Naive thymus-derived CD8-positive, alpha-beta T cell (primary cell): ENCODE measurements at regions not wholly inside any gene's neighbourhood (a gene's known extent, or its start where the extent isn't known, plus 50 kb on each side); places are given as distances from the start of the nearest gene placed in this dataset.

Experiments
- ATAC-seq, 2 donors: fragments of 150-1000 bp; cut with Tn5 transposase in 1 of 2; sonication (Bioruptor Pico), chemical (Tn5 transposase) in 1 of 2; 1 replicate in 1 of 2; 2 replicates in 1 of 2; pipeline ENCODE4 v1.10.0; 2021; ENCODE audit warnings: mild to moderate bottlenecking in 2 of 2, moderate library complexity in 2 of 2
- POLR2A ChIA-PET: fragments of 350-600 bp; sonication (Branson Sonifier 250); formaldehyde crosslinking; loops from one replicate; lab custom pipeline; 2021; ENCODE audit warnings: antibody characterized with exemption; lab: Charles Lee
- DNase-seq, 10 donors: peaks; one replicate each; pipeline versions ENCODE4 v3.0.0 to v3.0.0-alpha.2; 2020 to 2022
- H3K27ac Mint-ChIP-seq, 10 donors: one replicate each; pipeline ENCODE4 v1.8.0; 2020 to 2022; ENCODE audit warnings: mild to moderate bottlenecking in 10 of 10, mixed read lengths in 10 of 10, moderate library complexity in 4 of 10, inconsistent platforms in 1 of 10
- H3K27me3 Mint-ChIP-seq, 5 donors: one replicate each; pipeline ENCODE4 v1.8.0; 2021 to 2022; ENCODE audit warnings: mixed read lengths in 5 of 5
- H3K36me3 Mint-ChIP-seq, 3 donors: one replicate each; pipeline ENCODE4 v1.8.0; 2020 to 2022; ENCODE audit warnings: mixed read lengths in 3 of 3, mild to moderate bottlenecking in 2 of 3, inconsistent platforms in 1 of 3
- H3K4me1 Mint-ChIP-seq, 4 donors: one replicate each; pipeline ENCODE4 v1.8.0; 2021 to 2022; ENCODE audit warnings: mixed read lengths in 4 of 4
- H3K4me3 Mint-ChIP-seq, 10 donors: one replicate each; pipeline ENCODE4 v1.8.0; 2020 to 2022; ENCODE audit warnings: mild to moderate bottlenecking in 10 of 10, mixed read lengths in 10 of 10, moderate library complexity in 6 of 10, inconsistent platforms in 1 of 10
- H3K9me3 Mint-ChIP-seq, 9 donors: one replicate each; pipeline ENCODE4 v1.8.0; 2020 to 2022; ENCODE audit warnings: mixed read lengths in 9 of 9, mild to moderate bottlenecking in 3 of 9, inconsistent platforms in 1 of 9, moderate library complexity in 1 of 9

DNA sequence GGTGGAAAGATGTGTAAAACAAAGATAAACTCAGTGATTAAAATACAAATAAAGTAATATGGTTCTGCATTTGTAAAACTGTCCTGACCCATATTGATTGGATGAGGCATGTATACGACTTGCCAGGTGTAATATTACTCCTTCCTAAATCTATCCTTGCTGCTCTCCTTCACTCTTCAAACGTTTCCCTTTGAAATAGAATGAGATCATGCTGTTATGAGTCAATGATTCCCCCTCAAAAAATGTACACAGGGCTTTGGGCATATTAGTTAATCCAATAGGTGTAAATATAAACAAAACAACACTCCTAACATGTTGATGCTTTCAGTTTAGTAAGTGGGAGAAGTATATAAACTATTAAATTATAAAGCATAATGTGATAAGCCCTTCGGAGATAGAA, 117.4 kb upstream of the GPM6A start:
- Mint-ChIP-seq H3K27me3 (no peaks in the 10 kb centered on the region), H3K9me3 (peaks cover 0 to 1% (median 0%) of the 10 kb centered on the region in 9 donors), H3K4me3 (no peak overlapping the region), H3K27ac (no peak overlapping the region), H3K36me3 (no peaks in the 10 kb centered on the region), H3K4me1 (no peaks in the 10 kb centered on the region)
- POLR2A ChIA-PET = no interaction called here
- ATAC-seq (no peak), DNase-seq (no peak)

DNA sequence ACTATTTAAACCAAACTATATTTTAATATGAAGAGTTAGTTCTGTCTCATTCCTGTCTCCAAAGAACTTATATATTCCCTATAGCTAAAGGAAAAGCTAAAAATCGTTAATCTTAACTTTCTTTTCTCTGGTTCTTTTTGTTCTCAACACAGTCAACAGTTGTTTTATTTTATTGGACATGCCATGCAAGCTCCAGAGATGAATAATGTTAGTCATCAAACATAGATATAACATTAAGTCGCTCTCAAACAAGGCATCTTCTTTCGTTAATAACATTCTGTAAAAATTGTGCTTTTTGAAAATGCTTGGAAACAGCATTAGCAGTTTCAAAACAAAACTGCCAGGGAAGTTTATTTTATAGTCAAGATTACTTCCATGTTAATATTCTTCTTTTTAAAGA, 117.9 kb upstream of the GPM6A start:
- Mint-ChIP-seq H3K27me3 (no peaks in the 10 kb centered on the region), H3K27ac (no peak overlapping the region), H3K4me1 (no peaks in the 10 kb centered on the region), H3K4me3 (no peak overlapping the region), H3K9me3 (peaks cover 0 to 1% (median 0%) of the 10 kb centered on the region in 9 donors), H3K36me3 (no peaks in the 10 kb centered on the region)
- no peak for ATAC-seq
- POLR2A ChIA-PET = no interaction called here
- no peak for DNase-seq

DNA sequence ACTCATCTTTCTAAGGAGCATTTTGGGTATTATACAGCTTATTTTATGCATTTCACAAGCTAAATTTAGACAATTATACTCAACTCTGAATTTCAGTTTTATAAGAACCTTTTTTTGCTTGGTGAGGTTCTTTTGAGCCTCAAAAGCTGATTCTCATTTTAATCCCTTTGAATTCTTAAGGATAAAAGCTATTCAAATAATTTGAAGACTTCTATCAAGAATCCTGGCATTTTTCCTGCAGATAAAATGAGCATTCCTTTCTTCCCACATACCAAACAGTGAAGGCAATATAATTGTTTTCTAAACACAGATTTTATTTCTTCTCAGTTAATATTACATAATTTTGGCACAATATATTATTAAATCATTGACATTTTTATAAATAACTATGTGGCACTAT, 118.4 kb upstream of the GPM6A start:
- DNase-seq = no peak
- H3K9me3 Mint-ChIP-seq = peaks cover 0 to under 1% (median 0%) of the 10 kb centered on the region in 9 donors
- POLR2A ChIA-PET = no interaction called here
- no peak for ATAC-seq
- H3K36me3 Mint-ChIP-seq = no peaks in the 10 kb centered on the region
- H3K27ac Mint-ChIP-seq = no peak overlapping the region
- no peaks in the 10 kb centered on the region for H3K27me3 Mint-ChIP-seq
- H3K4me3 Mint-ChIP-seq = no peak overlapping the region
- H3K4me1 Mint-ChIP-seq = no peaks in the 10 kb centered on the region

DNA sequence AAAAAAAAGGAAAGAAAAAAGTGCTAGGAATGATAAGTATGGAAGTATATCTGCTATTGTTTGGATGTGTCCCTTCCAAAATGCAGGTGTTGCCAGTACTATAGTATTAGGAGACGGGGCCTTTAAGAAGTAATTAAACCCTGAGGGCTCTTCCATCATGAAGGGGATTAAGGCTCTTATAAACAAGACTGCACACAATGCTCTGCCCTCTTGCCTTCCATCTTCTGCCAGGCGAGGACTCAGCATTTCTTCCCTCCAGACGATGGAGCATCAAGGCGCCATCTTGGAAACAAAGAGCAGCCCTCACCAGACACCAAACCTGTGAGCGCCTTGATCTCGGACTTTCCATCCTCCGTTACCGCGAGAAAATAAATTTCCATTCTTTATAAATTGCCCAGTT, 120.1 kb upstream of the GPM6A start:
- Mint-ChIP-seq H3K27ac (no peak overlapping the region), H3K36me3 (no peaks in the 10 kb centered on the region), H3K4me1 (no peaks in the 10 kb centered on the region), H3K27me3 (no peaks in the 10 kb centered on the region), H3K9me3 (no peaks in the 10 kb centered on the region), H3K4me3 (no peak overlapping the region)
- ATAC-seq = no peak
- DNase-seq = no peak
- POLR2A ChIA-PET = no interaction called here

DNA sequence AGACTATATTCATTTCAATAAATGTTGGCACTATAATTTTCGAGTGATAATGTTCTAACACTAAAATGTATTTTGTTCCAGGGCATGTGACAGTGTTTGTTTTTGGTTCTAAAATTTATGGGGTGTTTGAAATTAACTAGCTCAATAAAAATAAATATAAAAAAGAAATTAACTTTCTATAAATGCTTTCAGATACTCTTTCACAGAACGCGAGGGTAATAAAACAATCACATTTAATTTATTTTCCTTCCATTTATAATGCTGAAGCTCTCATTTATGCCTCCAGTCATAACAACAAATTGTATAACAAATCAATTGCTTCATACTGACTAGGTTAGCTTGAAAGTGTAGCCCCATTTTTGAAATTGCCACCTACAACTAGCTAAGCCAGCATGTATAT, 122.4 kb upstream of the GPM6A start:
- H3K9me3 Mint-ChIP-seq = no peaks in the 10 kb centered on the region
- no peaks in the 10 kb centered on the region for H3K4me1 Mint-ChIP-seq
- ATAC-seq = no peak
- H3K27ac Mint-ChIP-seq = no peak overlapping the region
- H3K4me3 Mint-ChIP-seq = no peak overlapping the region
- POLR2A ChIA-PET = no interaction called here
- no peaks in the 10 kb centered on the region for H3K36me3 Mint-ChIP-seq
- H3K27me3 Mint-ChIP-seq = no peaks in the 10 kb centered on the region
- no peak for DNase-seq

DNA sequence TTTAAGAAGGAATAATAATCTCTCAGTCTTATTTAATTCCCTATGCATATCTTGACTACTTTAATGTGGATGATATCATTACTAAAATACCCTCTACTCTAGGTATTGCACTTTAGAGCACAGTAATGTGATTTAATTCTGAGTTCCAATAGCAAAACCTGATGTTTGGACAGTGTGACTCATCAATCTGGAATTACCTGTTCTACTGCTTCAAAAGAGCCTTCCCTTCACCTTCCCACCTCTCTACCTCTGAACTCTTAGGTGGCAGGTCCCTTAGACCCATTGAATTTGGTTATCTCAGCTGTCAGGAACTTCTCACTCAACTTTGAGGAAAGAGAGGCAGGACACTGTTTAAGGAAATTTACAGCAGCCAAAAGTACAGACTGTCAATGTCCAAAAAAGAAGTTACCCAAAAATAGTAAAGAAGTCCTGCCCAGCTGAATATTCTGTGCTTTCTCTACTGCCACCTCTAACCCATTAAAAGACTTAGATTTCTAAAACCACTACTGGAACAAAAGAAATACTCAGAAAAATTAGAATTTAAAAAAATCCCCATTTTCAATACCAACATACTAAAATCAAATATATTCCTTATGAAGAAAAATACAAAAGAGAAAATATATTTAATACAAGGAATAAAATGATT, 123.1 kb upstream of the GPM6A start:
- ATAC-seq = no peak
- Mint-ChIP-seq H3K9me3 (no peaks in the 10 kb centered on the region), H3K4me1 (no peaks in the 10 kb centered on the region), H3K27me3 (no peaks in the 10 kb centered on the region), H3K4me3 (no peak overlapping the region), H3K36me3 (no peaks in the 10 kb centered on the region), H3K27ac (no peak overlapping the region)
- POLR2A ChIA-PET = no interaction called here
- DNase-seq = no peak

DNA sequence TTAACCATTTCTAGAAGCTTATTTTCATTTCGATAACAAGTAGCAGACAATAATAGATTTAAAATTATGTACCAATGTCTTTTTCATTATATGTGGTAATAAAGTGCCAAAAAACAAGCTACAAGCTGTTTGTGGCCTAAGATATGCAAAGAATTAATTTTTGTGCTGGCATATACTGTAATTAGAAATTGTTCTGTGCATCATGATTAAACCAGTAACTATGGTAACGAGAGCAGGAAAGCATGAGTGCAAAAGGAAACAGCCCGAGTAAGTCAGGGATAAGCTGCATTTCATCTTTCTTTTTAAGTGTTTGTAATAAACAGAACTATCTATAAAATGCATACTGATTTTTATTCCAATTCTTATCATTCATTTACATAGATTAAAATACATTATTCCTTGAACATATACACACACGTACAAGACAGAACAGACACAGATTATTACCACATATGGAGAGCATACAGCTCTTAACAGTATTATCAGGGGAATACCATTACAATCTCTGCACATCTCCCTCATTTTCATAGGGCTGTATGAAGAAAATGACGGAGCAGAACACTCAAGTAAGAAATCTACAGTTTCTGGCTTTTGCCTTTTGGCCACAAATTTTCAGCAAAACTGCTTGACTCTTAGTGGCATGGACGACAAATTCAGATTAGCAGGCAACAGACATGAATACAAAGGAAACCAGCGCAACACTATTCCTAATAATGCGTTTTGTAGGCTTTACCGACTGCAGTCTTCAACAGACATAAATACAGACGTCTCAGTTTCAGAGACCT, 121.3 kb upstream of the WDR17 start:
- DNase-seq (no peak), ATAC-seq (no peak)
- Mint-ChIP-seq H3K9me3 (no peaks in the 10 kb centered on the region), H3K36me3 (no peaks in the 10 kb centered on the region), H3K27ac (peak overlapping the region in 1 of 10 donors; percentile 21), H3K4me1 (peaks cover 3 to 7% (median 6%) of the 10 kb centered on the region in 4 donors), H3K27me3 (peaks cover 2 to 16% (median 5%) of the 10 kb centered on the region in 5 donors), H3K4me3 (no peak overlapping the region)
- POLR2A ChIA-PET = no interaction called here

DNA sequence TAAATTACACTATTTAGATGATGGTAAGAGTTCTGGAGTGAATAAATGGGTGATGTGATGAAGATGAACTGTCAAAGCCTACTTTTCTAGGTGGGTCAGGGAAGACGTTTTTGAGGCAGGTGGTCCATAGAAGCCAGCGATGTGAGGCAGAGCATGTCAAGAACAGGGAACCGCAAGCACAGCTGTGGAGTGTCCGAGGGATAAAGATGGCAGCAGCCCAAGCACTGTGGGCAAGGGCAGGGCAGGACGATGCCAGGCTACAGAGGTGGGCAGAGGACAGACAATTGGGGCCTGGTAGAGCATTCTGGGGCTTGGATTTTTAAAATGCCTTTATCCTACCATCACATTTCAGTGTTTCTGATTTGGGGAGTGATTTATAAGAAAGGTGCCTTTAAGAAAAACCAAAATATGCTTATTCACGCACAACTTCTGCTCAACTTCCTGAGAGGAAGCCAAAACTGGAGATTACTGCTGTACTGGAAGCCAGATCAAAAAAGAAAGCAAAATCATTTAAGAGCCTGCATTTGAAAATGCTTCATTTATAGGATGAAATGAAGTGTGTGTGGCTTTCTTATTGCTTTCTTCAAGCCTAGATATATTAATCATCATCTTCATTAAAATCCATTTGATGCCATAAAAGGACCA, 119.0 kb upstream of the WDR17 start:
- no peak for DNase-seq
- H3K36me3 Mint-ChIP-seq = no peaks in the 10 kb centered on the region
- H3K9me3 Mint-ChIP-seq = no peaks in the 10 kb centered on the region
- H3K4me1 Mint-ChIP-seq = peaks cover 3 to 7% (median 6%) of the 10 kb centered on the region in 4 donors
- POLR2A ChIA-PET = no interaction called here
- no peak for ATAC-seq
- H3K27me3 Mint-ChIP-seq = peaks cover 2 to 16% (median 5%) of the 10 kb centered on the region in 5 donors
- H3K27ac Mint-ChIP-seq = peak overlapping the region in 1 of 10 donors; percentile 2
- peak overlapping the region in 7 of 10 donors; percentile 3 to 52 (median 31) for H3K4me3 Mint-ChIP-seq

DNA sequence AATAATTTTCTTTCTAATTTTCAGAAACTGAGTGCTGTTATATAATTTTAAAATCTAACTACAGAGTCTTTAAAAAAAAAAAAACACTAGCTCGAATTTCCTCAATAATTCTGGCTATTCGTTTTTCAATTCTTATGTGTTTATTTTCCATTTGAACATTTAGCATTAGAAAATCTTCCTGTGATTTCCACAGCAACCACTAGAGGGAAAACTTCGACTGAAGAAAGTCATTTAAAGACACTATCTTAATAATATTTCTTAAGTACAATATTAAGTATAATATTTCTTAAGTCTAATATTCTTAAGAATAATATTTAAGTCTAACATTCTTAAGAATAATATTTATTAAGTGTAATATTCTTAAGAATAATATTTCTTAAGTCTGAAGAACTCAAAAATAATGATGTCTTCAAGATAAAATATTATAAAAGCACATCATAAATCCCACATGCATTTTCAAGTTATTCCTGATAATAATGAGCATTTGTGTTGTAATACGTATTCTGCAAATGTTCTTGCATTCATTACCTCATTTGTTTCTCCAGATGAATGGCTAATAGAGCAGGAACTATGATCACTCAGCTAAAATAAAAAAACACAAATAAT, 118.4 kb upstream of the WDR17 start:
- Mint-ChIP-seq H3K4me1 (peaks cover 3 to 7% (median 6%) of the 10 kb centered on the region in 4 donors), H3K27me3 (peaks cover 2 to 18% (median 5%) of the 10 kb centered on the region in 5 donors), H3K27ac (no peak overlapping the region), H3K4me3 (peak overlapping the region in 1 of 10 donors; percentile 31), H3K9me3 (no peaks in the 10 kb centered on the region), H3K36me3 (no peaks in the 10 kb centered on the region)
- ATAC-seq (no peak), DNase-seq (peak in 1 of 10 donors; percentile 6)
- POLR2A ChIA-PET = no interaction called here

DNA sequence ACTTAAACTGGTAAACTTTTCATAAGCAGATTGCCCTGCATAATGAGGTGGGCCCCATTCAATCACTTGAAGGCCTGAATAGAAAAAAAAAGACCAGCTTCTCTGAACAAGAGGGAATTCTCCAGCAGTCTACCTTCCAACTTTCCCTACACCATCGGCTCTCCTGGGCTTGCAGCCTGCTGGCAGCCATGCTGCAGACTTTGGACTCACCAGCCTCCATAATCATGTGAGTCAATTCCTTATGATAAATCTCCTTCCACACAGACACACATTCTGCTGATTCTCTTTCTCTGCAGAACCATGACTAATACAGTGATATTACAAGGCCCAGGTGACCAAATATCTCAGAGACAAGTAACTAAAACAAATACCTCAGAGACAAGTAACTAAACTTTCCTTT, 113.8 kb upstream of the WDR17 start:
- Mint-ChIP-seq H3K27ac (no peak overlapping the region), H3K4me3 (no peak overlapping the region), H3K27me3 (peaks cover 0 to 8% (median 1%) of the 10 kb centered on the region in 5 donors), H3K4me1 (peaks cover 0 to under 1% (median under 1%) of the 10 kb centered on the region in 4 donors), H3K36me3 (no peaks in the 10 kb centered on the region), H3K9me3 (no peaks in the 10 kb centered on the region)
- ATAC-seq = no peak
- no peak for DNase-seq
- POLR2A ChIA-PET = no interaction called here

DNA sequence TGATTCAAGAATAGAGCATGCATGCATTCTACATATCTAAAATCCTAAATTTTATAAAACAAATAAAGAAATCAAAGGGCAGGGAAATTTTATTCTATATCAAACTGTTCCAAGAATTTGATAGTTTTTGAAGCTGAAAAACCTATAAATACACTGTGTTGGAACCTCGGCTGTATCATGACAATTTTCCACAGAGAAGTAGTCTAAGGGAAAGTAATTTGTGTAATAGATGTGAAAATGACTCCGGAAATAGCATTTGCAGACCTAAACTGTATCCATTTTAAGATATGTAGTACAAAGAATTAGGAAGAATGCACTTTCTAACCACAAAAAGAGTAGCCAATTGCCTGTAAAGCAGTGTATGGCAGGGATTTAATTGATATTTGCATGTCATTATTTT, 112.5 kb upstream of the WDR17 start:
- ATAC-seq (no peak), DNase-seq (no peak)
- H3K27me3 Mint-ChIP-seq = peaks cover 0 to 8% (median 5%) of the 10 kb centered on the region in 5 donors
- H3K27ac Mint-ChIP-seq = no peak overlapping the region
- POLR2A ChIA-PET = no interaction called here
- no peaks in the 10 kb centered on the region for H3K4me1 Mint-ChIP-seq
- H3K4me3 Mint-ChIP-seq = no peak overlapping the region
- H3K36me3 Mint-ChIP-seq = no peaks in the 10 kb centered on the region
- H3K9me3 Mint-ChIP-seq = no peaks in the 10 kb centered on the region

DNA sequence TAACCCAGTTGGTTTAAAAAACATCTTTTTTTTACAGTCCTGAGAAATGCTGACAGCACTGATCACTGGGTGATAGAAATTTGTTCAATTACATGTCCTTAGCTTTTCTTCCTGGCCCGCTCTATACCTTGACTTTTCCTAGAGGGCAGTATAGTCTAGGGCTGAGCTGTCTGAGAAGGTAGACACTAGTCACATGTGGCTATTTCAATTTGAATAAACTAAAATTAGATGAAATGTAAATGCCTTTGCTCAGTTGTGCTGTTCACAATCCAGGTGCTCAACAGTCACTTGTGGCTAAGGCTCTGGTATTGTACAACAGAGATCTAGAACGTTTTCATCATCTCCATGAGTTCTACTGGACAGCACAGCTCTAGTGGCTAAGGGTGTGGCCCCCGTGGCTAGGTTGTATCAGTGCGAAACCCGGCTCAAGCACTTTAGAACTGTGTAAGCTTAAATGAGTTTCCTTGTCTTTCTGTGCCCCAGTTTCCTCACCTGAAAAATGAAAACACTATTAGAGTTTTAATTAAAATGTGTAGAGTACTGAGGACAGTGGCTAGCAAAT, 111.6 kb upstream of the WDR17 start:
- POLR2A ChIA-PET = no interaction called here
- no peak for ATAC-seq
- Mint-ChIP-seq H3K4me3 (no peak overlapping the region), H3K27ac (no peak overlapping the region), H3K4me1 (no peaks in the 10 kb centered on the region), H3K27me3 (peaks cover 0 to 13% (median 5%) of the 10 kb centered on the region in 5 donors), H3K36me3 (no peaks in the 10 kb centered on the region), H3K9me3 (no peaks in the 10 kb centered on the region)
- no peak for DNase-seq

DNA sequence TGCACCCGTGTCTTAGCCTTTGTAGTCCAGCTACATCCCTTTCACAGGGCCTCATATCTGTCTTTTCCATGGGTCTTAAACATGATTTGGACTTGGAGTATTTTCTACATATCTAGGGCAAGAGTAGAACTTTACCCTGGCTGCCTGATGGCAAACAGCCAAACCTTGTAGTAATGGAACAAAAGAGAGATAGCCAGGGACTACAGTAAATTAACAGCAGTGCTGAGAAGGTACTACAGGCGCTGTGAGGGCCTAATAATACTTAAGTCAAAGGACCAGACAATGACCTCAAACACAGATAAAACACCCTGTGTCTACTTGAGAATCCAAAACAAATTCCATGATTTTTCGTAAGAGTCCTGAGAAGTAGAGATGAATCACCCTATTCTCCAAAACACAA, 111.0 kb upstream of the WDR17 start:
- Mint-ChIP-seq H3K36me3 (no peaks in the 10 kb centered on the region), H3K9me3 (no peaks in the 10 kb centered on the region), H3K4me3 (no peak overlapping the region), H3K27ac (no peak overlapping the region), H3K27me3 (peaks cover 0 to 18% (median 5%) of the 10 kb centered on the region in 5 donors), H3K4me1 (no peaks in the 10 kb centered on the region)
- no peak for ATAC-seq
- POLR2A ChIA-PET = no interaction called here
- no peak for DNase-seq
